MG63 (cell line): ENCODE measurements at regions not wholly inside any gene's neighbourhood (a gene's known extent, or its start where the extent isn't known, plus 50 kb on each side); places are given as distances from the start of the nearest gene placed in this dataset.
"Not testable (repeated sequence)": the region's sequence is repeated elsewhere in the genome, so short reads cannot be mapped to it uniquely, and the experiment has no call there.

ENCODE experiments used
- DNase-seq: peaks from one replicate; pipeline ENCODE4 v3.0.0-alpha.2; 2020
- H3K27me3 ChIP-seq: fragments of 250-450 bp; sonication (Bioruptor Pico); 2 replicates; pipeline ENCODE4 v1.5.1; 2020; ENCODE audit warnings: mild to moderate bottlenecking, moderate library complexity
- H3K36me3 ChIP-seq: fragments of 250-450 bp; sonication (Bioruptor Pico); 2 replicates; pipeline ENCODE4 v1.5.1; 2020; ENCODE audit warnings: mild to moderate bottlenecking, moderate library complexity
- H3K4me3 ChIP-seq: fragments of 250-450 bp; sonication (Bioruptor Pico); 2 replicates; pipeline ENCODE4 v1.5.1; 2020; ENCODE audit warnings: mild to moderate bottlenecking, moderate library complexity
- H3K9me3 ChIP-seq: fragments of 250-450 bp; sonication (Bioruptor Pico); 2 replicates; pipeline ENCODE4 v1.5.1; 2020; ENCODE audit warnings: mild to moderate bottlenecking, moderate library complexity

GRCh38 chr10:125250834-125251233 is 90.5 kb upstream of the CTBP2 start:
- DNase-seq, H3K27me3 ChIP-seq, H3K9me3 ChIP-seq, H3K36me3 ChIP-seq, H3K4me3 ChIP-seq: not testable (repeated sequence)

- Histone ChIP-seq H3K9me3 (peaks cover 4% of the 10 kb centered on the region), H3K36me3 (no peaks in the 10 kb centered on the region), H3K4me3 (no peak overlapping the region), H3K27me3 (no peaks in the 10 kb centered on the region)
- DNase-seq = no peak
Observed at GRCh38 chr10:125249948-125250347, 89.6 kb upstream of the CTBP2 start.

- H3K27me3 ChIP-seq = no peaks in the 10 kb centered on the region
- DNase-seq = no peak
- H3K9me3 ChIP-seq = peaks cover 4% of the 10 kb centered on the region
- no peaks in the 10 kb centered on the region for H3K36me3 ChIP-seq
- H3K4me3 ChIP-seq = no peak overlapping the region
Observed at GRCh38 chr10:125248489-125248888, 88.1 kb upstream of the CTBP2 start.

- H3K36me3 ChIP-seq = no peaks in the 10 kb centered on the region
- no peak overlapping the region for H3K4me3 ChIP-seq
- H3K27me3 ChIP-seq = no peaks in the 10 kb centered on the region
- DNase-seq = no peak
- peaks cover 4% of the 10 kb centered on the region for H3K9me3 ChIP-seq
Observed at GRCh38 chr10:125247576-125247975, 87.2 kb upstream of the CTBP2 start.

- Histone ChIP-seq H3K27me3 (no peaks in the 10 kb centered on the region), H3K4me3 (no peak overlapping the region), H3K9me3 (peaks cover 6% of the 10 kb centered on the region; the same call in 1 of the 2 replicates), H3K36me3 (no peaks in the 10 kb centered on the region)
- no peak for DNase-seq
Observed at GRCh38 chr10:125243532-125244253, 83.3 kb upstream of the CTBP2 start.

GRCh38 chr10:125238682-125239081 is 78.3 kb upstream of the CTBP2 start:
- DNase-seq = no peak
- Histone ChIP-seq H3K4me3 (no peak overlapping the region), H3K9me3 (peaks cover 16% of the 10 kb centered on the region; the same call in 1 of the 2 replicates)

GRCh38 chr10:125236091-125236490 is 75.7 kb upstream of the CTBP2 start:
- Histone ChIP-seq H3K9me3 (peaks cover 16% of the 10 kb centered on the region; the same call in 1 of the 2 replicates), H3K36me3 (no peaks in the 10 kb centered on the region), H3K27me3 (no peaks in the 10 kb centered on the region), H3K4me3 (no peak overlapping the region)
- DNase-seq = no peak

More at GRCh38 chr10:125238682-125239081, 78.3 kb upstream of the CTBP2 start:
- Histone ChIP-seq H3K27me3 (no peaks in the 10 kb centered on the region), H3K36me3 (no peaks in the 10 kb centered on the region)

- Histone ChIP-seq H3K27me3 (no peaks in the 10 kb centered on the region), H3K36me3 (no peaks in the 10 kb centered on the region), H3K9me3 (peaks cover 16% of the 10 kb centered on the region; the same call in 1 of the 2 replicates), H3K4me3 (no peak overlapping the region)
- no peak for DNase-seq
Observed at GRCh38 chr10:125235093-125236069, 75.0 kb upstream of the CTBP2 start.

GRCh38 chr10:125234576-125234975 is 74.2 kb upstream of the CTBP2 start:
- peaks cover 12% of the 10 kb centered on the region; the same call in 1 of the 2 replicates for H3K9me3 ChIP-seq
- DNase-seq, H3K27me3 ChIP-seq, H3K36me3 ChIP-seq, H3K4me3 ChIP-seq: not testable (repeated sequence)

GRCh38 chr10:125233726-125234125 is 73.4 kb upstream of the CTBP2 start:
- Histone ChIP-seq H3K9me3 (peaks cover 10% of the 10 kb centered on the region; the same call in 1 of the 2 replicates), H3K4me3 (no peak overlapping the region), H3K27me3 (no peaks in the 10 kb centered on the region), H3K36me3 (no peaks in the 10 kb centered on the region)
- DNase-seq = no peak

GRCh38 chr10:125232841-125233240 is 72.5 kb upstream of the CTBP2 start:
- peak; percentile 18 for DNase-seq
- no peaks in the 10 kb centered on the region for H3K36me3 ChIP-seq
- no peaks in the 10 kb centered on the region for H3K27me3 ChIP-seq
- H3K9me3 ChIP-seq = peaks cover 7% of the 10 kb centered on the region; the same call in 1 of the 2 replicates
- H3K4me3 ChIP-seq = no peak overlapping the region

GRCh38 chr10:125231813-125232475 is 71.6 kb upstream of the CTBP2 start:
- H3K36me3 ChIP-seq = no peaks in the 10 kb centered on the region
- peak overlapping the region; percentile 46 for H3K4me3 ChIP-seq
- peaks cover 4% of the 10 kb centered on the region; the same call in 1 of the 2 replicates for H3K9me3 ChIP-seq
- no peaks in the 10 kb centered on the region for H3K27me3 ChIP-seq
- no peak for DNase-seq

- peak; percentile 93 for DNase-seq
- peak overlapping the region; percentile 46 for H3K4me3 ChIP-seq
- no peaks in the 10 kb centered on the region for H3K36me3 ChIP-seq
- no peaks in the 10 kb centered on the region for H3K9me3 ChIP-seq
- H3K27me3 ChIP-seq = no peaks in the 10 kb centered on the region
Observed at GRCh38 chr10:125231116-125231812, 70.9 kb upstream of the CTBP2 start.

- no peaks in the 10 kb centered on the region for H3K27me3 ChIP-seq
- H3K4me3 ChIP-seq = no peak overlapping the region
- no peak for DNase-seq
- H3K9me3 ChIP-seq = no peaks in the 10 kb centered on the region
- H3K36me3 ChIP-seq = no peaks in the 10 kb centered on the region
Observed at GRCh38 chr10:125230251-125230650, 69.9 kb upstream of the CTBP2 start.

GRCh38 chr10:125228245-125228940 is 68.0 kb upstream of the CTBP2 start:
- not testable (repeated sequence) for H3K36me3 ChIP-seq

GRCh38 chr10:125227546-125227945 is 67.2 kb upstream of the CTBP2 start:
- Histone ChIP-seq H3K4me3 (no peak overlapping the region), H3K36me3 (no peaks in the 10 kb centered on the region), H3K9me3 (no peaks in the 10 kb centered on the region), H3K27me3 (no peaks in the 10 kb centered on the region)
- no peak for DNase-seq

More at GRCh38 chr10:125228245-125228940, 68.0 kb upstream of the CTBP2 start:
- not testable (repeated sequence) for H3K27me3 ChIP-seq, H3K9me3 ChIP-seq, DNase-seq, H3K4me3 ChIP-seq
